Hepatocyte (in vitro differentiated cells): ENCODE measurements at regions not wholly inside any gene's neighbourhood (a gene's known extent, or its start where the extent isn't known, plus 50 kb on each side); places are given as distances from the start of the nearest gene placed in this dataset.
"Not testable (repeated sequence)": the region's sequence is repeated elsewhere in the genome, so short reads cannot be mapped to it uniquely, and the experiment has no call there.

ENCODE experiments used
- DNase-seq: peaks from one replicate; pipeline ENCODE4 v3.0.0-alpha.2; 2016; ENCODE audit warnings: low spot score
- H2AFZ ChIP-seq: fragments of 200-600 bp; sonication (generic); 2 replicates; pipeline ENCODE4 v1.6.0; 2016; ENCODE audit warnings: antibody characterized with exemption, mild to moderate bottlenecking
- H3K27ac ChIP-seq: fragments of 200-600 bp; sonication (generic); 2 replicates; pipeline ENCODE4 v1.5.1; 2016; ENCODE audit warnings: mild to moderate bottlenecking
- H3K27me3 ChIP-seq: fragments of 200-600 bp; sonication (generic); 2 replicates; pipeline ENCODE4 v1.6.1; 2016
- H3K36me3 ChIP-seq: fragments of 200-600 bp; sonication (generic); replicated peaks from 2 replicates; pipeline ENCODE4 v1.5.1; 2016; ENCODE audit warnings: low read depth; ENCODE audit not compliant: insufficient read depth
- H3K4me1 ChIP-seq: fragments of 200-600 bp; sonication (generic); 2 replicates; pipeline ENCODE4 v1.5.1; 2016; ENCODE audit warnings: mild to moderate bottlenecking, moderate library complexity; ENCODE audit not compliant: insufficient read depth
- H3K4me2 ChIP-seq: fragments of 200-600 bp; sonication (generic); 2 replicates; pipeline ENCODE4 v1.6.0; 2016
- H3K4me3 ChIP-seq: fragments of 200-600 bp; sonication (generic); 2 replicates; pipeline ENCODE4 v1.5.1; 2016; ENCODE audit warnings: mild to moderate bottlenecking
- H3K79me2 ChIP-seq: fragments of 200-600 bp; sonication (generic); 2 replicates; pipeline ENCODE4 v1.6.0; 2017; ENCODE audit warnings: mild to moderate bottlenecking
- H3K9me2 ChIP-seq: fragments of 200-600 bp; sonication (generic); replicated peaks from 2 replicates; pipeline ENCODE4 v1.6.0; 2017; ENCODE audit warnings: mild to moderate bottlenecking; ENCODE audit not compliant: insufficient read depth
- H3K9me3 ChIP-seq: fragments of 200-600 bp; sonication (generic); 2 replicates; pipeline ENCODE4 v1.5.1; 2016; ENCODE audit warnings: low read depth, mild to moderate bottlenecking
- H4K20me1 ChIP-seq: fragments of 200-600 bp; sonication (generic); 2 replicates; pipeline ENCODE4 v1.6.0; 2016; ENCODE audit warnings: mild to moderate bottlenecking; ENCODE audit not compliant: insufficient read depth, poor library complexity, severe bottlenecking
- EZH2 ChIP-seq: fragments of 200-600 bp; sonication (generic); IDR thresholded peaks from 2 replicates; pipeline ENCODE4 v1.6.1; 2016; ENCODE audit warnings: antibody characterized with exemption, mild to moderate bottlenecking, borderline replicate concordance
- EZH2phosphoT487 ChIP-seq: fragments of 200-600 bp; sonication (generic); IDR thresholded peaks from one replicate; pipeline ENCODE4 v1.6.1; 2018; ENCODE audit warnings: antibody characterized with exemption, mild to moderate bottlenecking, low read depth, moderate library complexity; ENCODE audit not compliant: unreplicated experiment, severe bottlenecking
- WGBS: methylation state at CpG from one replicate; pipeline ENCODE4 v1.1.6; 2016; ENCODE audit warnings: low lambda C conversion rate; ENCODE audit errors: missing lambda C conversion rate; 5-methylcytosine and 5-hydroxymethylcytosine counted together
- TF ChIP-seq, protein P1 (sequence below): fragments of 200-600 bp; sonication (generic); IDR thresholded peaks from 2 replicates; pipeline ENCODE4 v1.5.1; 2016; ENCODE audit warnings: antibody characterized with exemption, mild to moderate bottlenecking; ENCODE audit not compliant: poor library complexity

DNA sequence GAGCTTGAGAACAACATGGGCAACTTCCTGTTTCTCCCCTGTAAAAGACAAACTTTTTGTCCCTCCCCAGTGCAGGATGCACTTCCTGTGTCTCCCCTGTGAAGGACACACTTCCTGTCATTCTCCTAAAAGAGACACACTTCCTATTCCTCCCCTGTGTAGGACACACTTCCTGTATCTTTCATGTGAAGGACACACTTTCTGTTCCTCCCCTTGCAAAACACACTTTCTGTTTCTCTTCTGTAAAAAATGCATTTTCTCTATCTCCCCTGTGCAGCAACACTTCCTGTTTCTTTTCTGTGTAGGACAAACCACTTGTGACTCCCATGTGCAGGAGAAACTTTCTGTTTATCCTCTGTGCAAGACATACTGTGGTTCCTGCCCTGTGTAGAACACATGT, 488.6 kb upstream of the USP9Y start:
- H3K4me1 ChIP-seq: no peaks in the 10 kb centered on the region
- no peaks in the 10 kb centered on the region for H3K9me2 ChIP-seq
- TF ChIP-seq, protein P1, sequence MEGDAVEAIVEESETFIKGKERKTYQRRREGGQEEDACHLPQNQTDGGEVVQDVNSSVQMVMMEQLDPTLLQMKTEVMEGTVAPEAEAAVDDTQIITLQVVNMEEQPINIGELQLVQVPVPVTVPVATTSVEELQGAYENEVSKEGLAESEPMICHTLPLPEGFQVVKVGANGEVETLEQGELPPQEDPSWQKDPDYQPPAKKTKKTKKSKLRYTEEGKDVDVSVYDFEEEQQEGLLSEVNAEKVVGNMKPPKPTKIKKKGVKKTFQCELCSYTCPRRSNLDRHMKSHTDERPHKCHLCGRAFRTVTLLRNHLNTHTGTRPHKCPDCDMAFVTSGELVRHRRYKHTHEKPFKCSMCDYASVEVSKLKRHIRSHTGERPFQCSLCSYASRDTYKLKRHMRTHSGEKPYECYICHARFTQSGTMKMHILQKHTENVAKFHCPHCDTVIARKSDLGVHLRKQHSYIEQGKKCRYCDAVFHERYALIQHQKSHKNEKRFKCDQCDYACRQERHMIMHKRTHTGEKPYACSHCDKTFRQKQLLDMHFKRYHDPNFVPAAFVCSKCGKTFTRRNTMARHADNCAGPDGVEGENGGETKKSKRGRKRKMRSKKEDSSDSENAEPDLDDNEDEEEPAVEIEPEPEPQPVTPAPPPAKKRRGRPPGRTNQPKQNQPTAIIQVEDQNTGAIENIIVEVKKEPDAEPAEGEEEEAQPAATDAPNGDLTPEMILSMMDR: no peak
- no peak for TF ChIP-seq EZH2phosphoT487
- TF ChIP-seq EZH2: no peak
- H3K27ac ChIP-seq: no peak overlapping the region
- no peaks in the 10 kb centered on the region for H3K9me3 ChIP-seq
- no peak overlapping the region for H3K4me3 ChIP-seq
- no peak for DNase-seq
- no peaks in the 10 kb centered on the region for H3K27me3 ChIP-seq
- H3K4me2 ChIP-seq: no peak overlapping the region
- no peaks in the 10 kb centered on the region for H3K79me2 ChIP-seq
- no peaks in the 10 kb centered on the region for H3K36me3 ChIP-seq
- no peak overlapping the region for H2AFZ ChIP-seq
- no peaks in the 10 kb centered on the region for H4K20me1 ChIP-seq

DNA sequence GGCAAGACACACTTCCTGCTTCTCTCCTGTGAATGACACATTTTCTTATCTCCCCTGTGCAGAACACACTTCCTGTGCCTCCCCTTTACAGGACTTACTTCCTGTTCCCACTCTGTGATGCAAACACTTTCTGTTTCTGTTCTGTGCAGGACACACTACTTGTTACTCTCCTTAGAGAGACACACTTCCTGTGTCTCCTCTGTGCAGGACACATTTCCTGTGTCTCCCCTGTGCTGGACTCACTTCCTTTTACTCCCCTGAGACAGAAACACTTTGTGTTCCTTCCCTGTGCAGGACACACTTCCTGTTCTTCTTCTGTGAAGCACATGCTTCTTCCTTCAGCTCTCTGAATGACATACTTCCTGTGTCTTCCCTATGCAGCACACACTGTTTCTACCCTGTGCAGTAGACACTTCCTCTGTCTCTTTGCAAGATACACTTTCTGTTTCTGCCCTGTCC, 485.4 kb upstream of the USP9Y start:
- Histone ChIP-seq H4K20me1 (no peaks in the 10 kb centered on the region), H3K9me3 (no peaks in the 10 kb centered on the region), H3K27ac (no peak overlapping the region), H3K9me2 (no peaks in the 10 kb centered on the region), H2AFZ (no peak overlapping the region), H3K4me2 (no peak overlapping the region), H3K4me3 (no peak overlapping the region), H3K79me2 (no peaks in the 10 kb centered on the region), H3K27me3 (no peaks in the 10 kb centered on the region), H3K4me1 (no peaks in the 10 kb centered on the region), H3K36me3 (no peaks in the 10 kb centered on the region)
- no peak for DNase-seq
- no peak for TF ChIP-seq EZH2
- no peak for TF ChIP-seq EZH2phosphoT487
- TF ChIP-seq, protein P1: no peak

DNA sequence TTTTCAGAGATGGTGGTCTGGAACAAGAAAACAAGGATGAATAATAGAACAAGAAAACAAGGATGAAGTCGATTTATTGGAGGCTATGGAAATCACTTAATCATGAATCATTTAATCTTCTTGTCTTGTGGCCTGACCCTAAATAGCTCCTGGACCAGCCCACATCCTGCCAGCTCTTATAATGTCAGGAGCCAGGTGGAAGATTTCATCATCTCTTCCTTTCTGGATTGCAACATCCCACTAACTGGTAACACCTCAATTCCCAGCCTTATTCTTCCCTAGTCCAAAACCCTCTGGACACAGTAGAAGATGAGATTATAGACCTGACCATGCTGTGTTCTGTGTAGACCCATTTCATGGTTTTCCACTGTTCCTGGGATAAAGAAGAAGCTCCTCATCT, 470.1 kb upstream of the USP9Y start:
- Histone ChIP-seq H3K9me2 (no peaks in the 10 kb centered on the region), H3K4me3 (no peak overlapping the region), H3K79me2 (no peaks in the 10 kb centered on the region), H3K4me1 (no peaks in the 10 kb centered on the region), H3K9me3 (no peaks in the 10 kb centered on the region), H3K27ac (no peak overlapping the region), H4K20me1 (no peaks in the 10 kb centered on the region), H2AFZ (no peak overlapping the region), H3K4me2 (no peak overlapping the region), H3K36me3 (no peaks in the 10 kb centered on the region), H3K27me3 (no peaks in the 10 kb centered on the region)
- no peak for DNase-seq
- TF ChIP-seq, protein P1: no peak
- TF ChIP-seq EZH2: no peak
- TF ChIP-seq EZH2phosphoT487: no peak
- WGBS: no CpG with 5 or more reads among the region's 1 CpG

DNA sequence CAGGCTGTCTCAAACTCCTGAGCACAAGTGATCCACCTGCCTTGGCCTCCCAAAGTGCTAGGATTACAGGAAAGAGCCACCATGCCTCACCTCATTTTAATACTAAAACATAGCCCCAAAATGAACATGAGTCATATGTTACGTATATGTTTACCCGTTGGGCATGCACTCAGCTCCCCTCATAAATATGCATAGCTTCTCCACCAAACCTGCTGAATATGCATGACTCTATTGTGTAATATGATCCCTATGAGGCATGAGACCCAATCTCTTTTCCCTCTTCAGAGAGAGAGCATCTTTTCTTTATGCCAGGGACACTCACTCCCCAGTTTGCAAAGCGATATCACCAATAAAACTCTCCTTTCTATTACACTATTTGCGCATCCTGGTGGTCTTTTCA, 464.6 kb upstream of the USP9Y start:
- no peaks in the 10 kb centered on the region for H3K9me2 ChIP-seq
- H3K27me3 ChIP-seq: no peaks in the 10 kb centered on the region
- no peaks in the 10 kb centered on the region for H3K36me3 ChIP-seq
- H4K20me1 ChIP-seq: no peaks in the 10 kb centered on the region
- no peaks in the 10 kb centered on the region for H3K79me2 ChIP-seq
- no peaks in the 10 kb centered on the region for H3K9me3 ChIP-seq
- H2AFZ ChIP-seq: no peak overlapping the region
- H3K4me2 ChIP-seq: no peak overlapping the region
- TF ChIP-seq, protein P1: no peak
- TF ChIP-seq EZH2 (no peak), EZH2phosphoT487 (no peak)
- no peak overlapping the region for H3K27ac ChIP-seq
- no CpG with 5 or more reads among the region's 4 CpGs for WGBS
- H3K4me3 ChIP-seq: no peak overlapping the region
- DNase-seq: no peak
- H3K4me1 ChIP-seq: no peaks in the 10 kb centered on the region

DNA sequence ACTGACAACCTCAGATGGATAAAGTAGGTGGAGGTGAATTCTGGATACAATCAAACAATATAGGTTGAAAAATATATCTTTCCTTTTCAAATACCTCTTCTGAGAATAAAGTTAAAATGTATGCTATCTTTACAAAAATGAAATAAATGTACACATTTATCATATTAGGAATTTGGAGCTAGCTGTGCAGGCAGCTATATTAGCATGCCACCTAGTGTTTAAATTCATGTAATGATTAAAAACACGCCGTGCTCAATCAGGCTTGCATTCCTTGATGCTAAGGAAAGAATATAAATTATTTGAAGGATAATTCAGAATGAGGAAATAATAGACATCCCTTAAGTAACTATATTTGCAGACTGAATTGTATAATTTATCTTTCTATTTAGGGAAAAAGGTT, 460.7 kb upstream of the USP9Y start:
- not testable (repeated sequence) for H2AFZ ChIP-seq, H3K27ac ChIP-seq, H3K9me2 ChIP-seq, H3K4me3 ChIP-seq, H4K20me1 ChIP-seq, H3K4me1 ChIP-seq, DNase-seq, H3K79me2 ChIP-seq, H3K4me2 ChIP-seq, H3K36me3 ChIP-seq, H3K9me3 ChIP-seq, H3K27me3 ChIP-seq
- no CpG with 5 or more reads among the region's 2 CpGs for WGBS
